NT2/D1 (cell line): ENCODE measurements at regions not wholly inside any gene's neighbourhood (a gene's known extent, or its start where the extent isn't known, plus 50 kb on each side); places are given as distances from the start of the nearest gene placed in this dataset.

Experiments used
- DNase-seq: peaks from one replicate; pipeline ENCODE4 v3.0.0-alpha.2; 2011; ENCODE audit warnings: low read depth, low spot score
- H3K27me3 ChIP-seq: 2 replicates; pipeline ENCODE4 v1.6.0; 2011; ENCODE audit warnings: mild to moderate bottlenecking; ENCODE audit not compliant: insufficient read length, insufficient read depth
- H3K36me3 ChIP-seq: 2 replicates; pipeline ENCODE4 v1.6.1; 2011; ENCODE audit warnings: mild to moderate bottlenecking, low read length, mixed read lengths; ENCODE audit not compliant: insufficient read depth, insufficient read length
- H3K4me1 ChIP-seq: 2 replicates; pipeline ENCODE4 v1.5.1; 2011; ENCODE audit not compliant: insufficient read depth, insufficient read length
- H3K4me3 ChIP-seq: 2 replicates; pipeline ENCODE4 v1.5.1; 2011; ENCODE audit warnings: low read depth; ENCODE audit not compliant: insufficient read length
- H3K9ac ChIP-seq: 2 replicates; pipeline ENCODE4 v1.6.0; 2011; ENCODE audit warnings: low read depth; ENCODE audit not compliant: insufficient read length
- H3K9me3 ChIP-seq: 2 replicates; pipeline ENCODE4 v1.5.1; 2011; ENCODE audit warnings: mild to moderate bottlenecking, low read length; ENCODE audit not compliant: insufficient read depth
- SUZ12 ChIP-seq: IDR thresholded peaks from 2 replicates; pipeline ENCODE4 v1.6.1; 2011; ENCODE audit not compliant: insufficient read length, insufficient read depth; ENCODE audit errors: extremely low read depth
- YY1 ChIP-seq: IDR thresholded peaks from 2 replicates; pipeline ENCODE4 v1.6.1; 2011; ENCODE audit not compliant: insufficient read length, insufficient read depth
- ZNF274 ChIP-seq: IDR thresholded peaks from 2 replicates; pipeline ENCODE4 v1.6.1; 2011; ENCODE audit warnings: mild to moderate bottlenecking, low read depth, low read length

- Histone ChIP-seq H3K9ac (no peak overlapping the region), H3K4me3 (no peak overlapping the region), H3K4me1 (no peaks in the 10 kb centered on the region), H3K27me3 (no peaks in the 10 kb centered on the region), H3K9me3 (no peaks in the 10 kb centered on the region), H3K36me3 (no peaks in the 10 kb centered on the region)
- no peak for TF ChIP-seq SUZ12
- TF ChIP-seq ZNF274: no peak
- TF ChIP-seq YY1: no peak
- DNase-seq: no peak
Observed at GRCh38 chr2:103552775-103553174, 790.9 kb downstream of the TMEM182 start.

DNA sequence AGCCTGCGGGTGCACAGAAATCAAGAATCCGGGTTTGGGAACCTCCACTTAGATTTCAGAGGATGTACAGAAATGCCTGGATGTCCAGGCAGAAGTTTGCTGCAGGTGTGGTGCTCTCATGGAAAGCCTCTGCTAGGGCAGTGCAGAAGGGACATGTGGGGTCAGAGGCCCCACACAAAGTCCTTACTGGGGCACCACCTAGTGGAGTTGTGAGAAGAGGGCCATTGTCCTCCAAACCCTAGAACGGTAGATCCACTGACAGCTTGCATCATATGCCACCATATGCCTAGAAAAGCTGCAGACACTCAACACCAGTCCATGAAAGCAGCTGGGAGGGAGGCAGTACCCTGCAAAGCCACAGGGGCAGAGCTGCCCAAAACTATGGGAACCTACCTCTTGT is 833.0 kb downstream of the TMEM182 start:
- Histone ChIP-seq H3K4me1 (no peaks in the 10 kb centered on the region), H3K9me3 (peaks cover 16% of the 10 kb centered on the region), H3K4me3 (no peak overlapping the region), H3K36me3 (no peaks in the 10 kb centered on the region), H3K27me3 (no peaks in the 10 kb centered on the region), H3K9ac (no peak overlapping the region)
- TF ChIP-seq SUZ12 (no peak), YY1 (no peak), ZNF274 (no peak)
- no peak for DNase-seq

- Histone ChIP-seq H3K9me3 (no peaks in the 10 kb centered on the region), H3K4me3 (no peak overlapping the region), H3K9ac (no peak overlapping the region), H3K27me3 (no peaks in the 10 kb centered on the region), H3K36me3 (no peaks in the 10 kb centered on the region), H3K4me1 (no peaks in the 10 kb centered on the region)
- TF ChIP-seq SUZ12: no peak
- no peak for TF ChIP-seq ZNF274
- TF ChIP-seq YY1: no peak
- no peak for DNase-seq
Observed at GRCh38 chr2:103605071-103605780, 843.4 kb downstream of the TMEM182 start.

GRCh38 chr2:103615611-103616105 is 853.8 kb downstream of the TMEM182 start:
- no peaks in the 10 kb centered on the region for H3K36me3 ChIP-seq
- H3K4me1 ChIP-seq: no peaks in the 10 kb centered on the region
- no peak for TF ChIP-seq SUZ12
- TF ChIP-seq ZNF274: no peak
- TF ChIP-seq YY1: no peak
- no peaks in the 10 kb centered on the region for H3K27me3 ChIP-seq
- H3K4me3 ChIP-seq: no peak overlapping the region
- no peak overlapping the region for H3K9ac ChIP-seq
- DNase-seq: no peak
- H3K9me3 ChIP-seq: peaks cover 4% of the 10 kb centered on the region; the same call in 1 of the 2 replicates

DNA sequence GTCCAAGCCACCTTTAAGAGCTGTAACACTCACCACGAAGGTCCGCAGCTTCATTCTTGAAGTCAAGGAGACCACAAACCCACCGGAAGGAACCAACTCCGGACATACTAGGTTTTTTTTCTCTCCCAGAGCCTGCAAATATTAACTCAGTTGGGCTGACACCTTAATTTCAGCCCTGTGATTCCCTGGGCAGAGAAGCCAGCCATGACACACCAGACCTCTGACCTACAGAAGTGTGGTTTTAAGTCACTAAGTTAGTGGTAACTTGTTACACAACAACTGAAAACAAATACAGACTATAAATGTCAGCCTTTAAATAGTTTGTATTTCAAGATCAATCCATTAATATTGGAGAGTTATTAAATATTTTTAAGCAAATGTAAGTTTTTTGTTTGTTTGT is 855.1 kb downstream of the TMEM182 start:
- peaks cover 9% of the 10 kb centered on the region for H3K9me3 ChIP-seq
- H3K27me3 ChIP-seq: no peaks in the 10 kb centered on the region
- no peaks in the 10 kb centered on the region for H3K4me1 ChIP-seq
- no peak for DNase-seq
- TF ChIP-seq SUZ12 (no peak), YY1 (no peak), ZNF274 (no peak)
- H3K9ac ChIP-seq: no peak overlapping the region
- H3K36me3 ChIP-seq: no peaks in the 10 kb centered on the region
- no peak overlapping the region for H3K4me3 ChIP-seq

GRCh38 chr2:103618112-103618511 is 856.3 kb downstream of the TMEM182 start:
- TF ChIP-seq SUZ12: no peak
- TF ChIP-seq ZNF274: no peak
- TF ChIP-seq YY1: no peak
- no peaks in the 10 kb centered on the region for H3K4me1 ChIP-seq
- no peaks in the 10 kb centered on the region for H3K27me3 ChIP-seq
- no peak overlapping the region for H3K9ac ChIP-seq
- DNase-seq: no peak
- H3K9me3 ChIP-seq: peaks cover 19% of the 10 kb centered on the region
- H3K36me3 ChIP-seq: no peaks in the 10 kb centered on the region
- H3K4me3 ChIP-seq: no peak overlapping the region

- no peaks in the 10 kb centered on the region for H3K27me3 ChIP-seq
- peaks cover 6% of the 10 kb centered on the region; the same call in 1 of the 2 replicates for H3K9me3 ChIP-seq
- TF ChIP-seq ZNF274: no peak
- TF ChIP-seq SUZ12: no peak
- TF ChIP-seq YY1: no peak
- no peaks in the 10 kb centered on the region for H3K4me1 ChIP-seq
- DNase-seq: no peak
- H3K9ac ChIP-seq: no peak overlapping the region
- no peak overlapping the region for H3K4me3 ChIP-seq
- H3K36me3 ChIP-seq: no peaks in the 10 kb centered on the region
Observed at GRCh38 chr2:103627301-103627700, 865.5 kb downstream of the TMEM182 start.
